SK-N-SH (cell line): ENCODE measurements at regions not wholly inside any gene's neighbourhood (a gene's known extent, or its start where the extent isn't known, plus 50 kb on each side); places are given as distances from the start of the nearest gene placed in this dataset.

Source experiments
- CTCF ChIP-seq: fragments of 200-600 bp; sonication (generic); IDR thresholded peaks from 2 replicates; pipeline ENCODE4 v1.6.1; 2017; ENCODE audit warnings: antibody characterized with exemption, mild to moderate bottlenecking, moderate library complexity
- EP300 ChIP-seq, 2 experiments: IDR thresholded peaks; 2 replicates each; pipeline versions ENCODE4 v1.4.0 to v1.6.1; 2012; ENCODE audit warnings: borderline replicate concordance in 1 of 2, low read depth in 1 of 2, low read length in 1 of 2
- EZH2phosphoT487 ChIP-seq: fragments of 200-600 bp; sonication (generic); IDR thresholded peaks from 2 replicates; pipeline ENCODE4 v1.6.1; 2017; ENCODE audit warnings: low read depth, mixed run types, mild to moderate bottlenecking, antibody characterized with exemption, moderate library complexity, borderline replicate concordance
- FOSL2 ChIP-seq: IDR thresholded peaks from 2 replicates; pipeline ENCODE4 v1.4.0; 2012; ENCODE audit warnings: low read depth, mild to moderate bottlenecking, moderate library complexity, borderline replicate concordance
- IRF3 ChIP-seq: fragments of 150-350 bp; IDR thresholded peaks from 2 replicates; pipeline ENCODE4 v1.6.1; 2016; ENCODE audit warnings: mild to moderate bottlenecking, low read depth, low read length
- PBX3 ChIP-seq: IDR thresholded peaks from 2 replicates; pipeline ENCODE4; 2012
- RXRA ChIP-seq: IDR thresholded peaks from 2 replicates; pipeline ENCODE4 v1.4.0; 2012; ENCODE audit warnings: low read depth, mild to moderate bottlenecking, borderline replicate concordance
- SIN3A ChIP-seq: IDR thresholded peaks from 2 replicates; pipeline ENCODE4 v1.6.1; 2012; ENCODE audit warnings: low read depth, mild to moderate bottlenecking, low read length, moderate library complexity, borderline replicate concordance
- TEAD4 ChIP-seq: IDR thresholded peaks from 2 replicates; pipeline ENCODE4 v1.4.0; 2012; ENCODE audit warnings: mild to moderate bottlenecking, borderline replicate concordance; ENCODE audit not compliant: insufficient read depth
- USF1 ChIP-seq: IDR thresholded peaks from 2 replicates; pipeline ENCODE4 v1.4.0; 2012; ENCODE audit warnings: low read depth, borderline replicate concordance
- YY1 ChIP-seq: IDR thresholded peaks from 2 replicates; pipeline ENCODE4 v1.4.0; 2012; ENCODE audit warnings: low read depth, mild to moderate bottlenecking
- ZBTB33 ChIP-seq: IDR thresholded peaks from 2 replicates; pipeline ENCODE4 v1.4.0; 2012; ENCODE audit warnings: low read depth, borderline replicate concordance
- TF ChIP-seq, protein P1 (sequence below): IDR thresholded peaks from 2 replicates; pipeline ENCODE4 v1.4.0; 2012; ENCODE audit warnings: low read depth
- TF ChIP-seq, protein P2 (sequence below): fragments of 150-350 bp; IDR thresholded peaks from 2 replicates; pipeline ENCODE4 v1.6.1; 2017; ENCODE audit warnings: antibody characterized with exemption, low read length, low read depth, borderline replicate concordance

DNA sequence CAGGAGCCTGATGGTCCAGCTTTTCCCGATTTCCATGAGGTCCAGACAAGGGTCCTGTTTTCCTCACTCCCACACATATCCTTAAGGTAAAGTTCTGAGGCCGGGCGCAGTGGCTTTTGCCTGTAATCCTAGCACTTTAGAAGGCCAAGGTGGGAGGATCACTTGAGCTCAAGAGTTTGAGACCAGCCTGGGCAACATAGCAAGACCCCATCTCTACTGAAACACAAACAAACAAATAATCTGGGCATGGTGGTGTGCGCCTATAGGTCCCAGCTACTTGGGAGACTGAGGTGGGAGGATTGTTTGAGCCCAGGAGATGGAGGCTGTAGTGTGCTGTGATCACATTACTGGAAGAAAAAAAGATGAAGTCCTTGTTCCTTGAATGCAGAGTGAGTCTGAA is 53.2 kb upstream of the IYD start:
- TF ChIP-seq, protein P1, sequence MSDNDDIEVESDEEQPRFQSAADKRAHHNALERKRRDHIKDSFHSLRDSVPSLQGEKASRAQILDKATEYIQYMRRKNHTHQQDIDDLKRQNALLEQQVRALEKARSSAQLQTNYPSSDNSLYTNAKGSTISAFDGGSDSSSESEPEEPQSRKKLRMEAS: no peak
- TF ChIP-seq ZBTB33 (no peak), CTCF (no peak), SIN3A (no peak), TEAD4 (no peak), PBX3 (no peak), FOSL2 (no peak), USF1 (no peak), EZH2phosphoT487 (no peak), YY1 (no peak), EP300 (IDR thresholded peaks at IDR 0.05; ENCODE audit: borderline replicate concordance in 1 of 2, low read depth in 1 of 2, low read length in 1 of 2) (no peak), RXRA (no peak), IRF3 (no peak)
- TF ChIP-seq, protein P2, sequence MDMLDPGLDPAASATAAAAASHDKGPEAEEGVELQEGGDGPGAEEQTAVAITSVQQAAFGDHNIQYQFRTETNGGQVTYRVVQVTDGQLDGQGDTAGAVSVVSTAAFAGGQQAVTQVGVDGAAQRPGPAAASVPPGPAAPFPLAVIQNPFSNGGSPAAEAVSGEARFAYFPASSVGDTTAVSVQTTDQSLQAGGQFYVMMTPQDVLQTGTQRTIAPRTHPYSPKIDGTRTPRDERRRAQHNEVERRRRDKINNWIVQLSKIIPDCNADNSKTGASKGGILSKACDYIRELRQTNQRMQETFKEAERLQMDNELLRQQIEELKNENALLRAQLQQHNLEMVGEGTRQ: no peak
